SIG-M5 (cell line): ENCODE measurements at regions not wholly inside any gene's neighbourhood (a gene's known extent, or its start where the extent isn't known, plus 50 kb on each side); places are given as distances from the start of the nearest gene placed in this dataset.

ENCODE experiments used
- DNase-seq: peaks from one replicate; lab custom pipeline; 2025; lab: John Stamatoyannopoulos, UW

- no peak for DNase-seq
Measured at GRCh38 chr13:31853643-31854326, 114.5 kb downstream of the RXFP2 start.

GRCh38 chr13:31859571-31859970, 120.2 kb downstream of the RXFP2 start:
- DNase-seq = no peak

GRCh38 chr13:31860002-31860401, 120.7 kb downstream of the RXFP2 start:
- no peak for DNase-seq

GRCh38 chr13:31862828-31863227, 123.5 kb downstream of the RXFP2 start:
- no peak for DNase-seq

- DNase-seq = no peak
Measured at GRCh38 chr13:31864307-31864706, 125.0 kb downstream of the RXFP2 start.

GRCh38 chr13:31866099-31866498, 126.8 kb downstream of the RXFP2 start:
- DNase-seq = no peak

GRCh38 chr13:31867709-31868108, 128.4 kb downstream of the RXFP2 start:
- DNase-seq = no peak

GRCh38 chr13:31869582-31869981, 130.3 kb downstream of the RXFP2 start:
- no peak for DNase-seq

- no peak for DNase-seq
Measured at GRCh38 chr13:31870511-31870910, 131.2 kb downstream of the RXFP2 start.

GRCh38 chr13:31873145-31873544, 133.8 kb downstream of the RXFP2 start:
- no peak for DNase-seq

GRCh38 chr13:31875134-31875533, 135.8 kb downstream of the RXFP2 start:
- no peak for DNase-seq

GRCh38 chr13:31878052-31878451, 138.7 kb downstream of the RXFP2 start:
- DNase-seq = no peak

- no peak for DNase-seq
Measured at GRCh38 chr13:31878495-31878894, 139.2 kb downstream of the RXFP2 start.

- DNase-seq = no peak
Measured at GRCh38 chr13:31878955-31879354, 139.6 kb downstream of the RXFP2 start.

- no peak for DNase-seq
Measured at GRCh38 chr13:31880851-31881494, 141.6 kb downstream of the RXFP2 start.

- DNase-seq = no peak
Measured at GRCh38 chr13:31881495-31881882, 142.2 kb downstream of the RXFP2 start.

- DNase-seq = no peak
Measured at GRCh38 chr13:31882794-31883193, 143.5 kb downstream of the RXFP2 start.

GRCh38 chr13:31884556-31884955, 145.2 kb downstream of the RXFP2 start:
- DNase-seq = no peak

GRCh38 chr13:31885994-31886393, 145.6 kb upstream of the FRY start:
- no peak for DNase-seq

GRCh38 chr13:31887286-31887685, 144.3 kb upstream of the FRY start:
- DNase-seq = no peak

- DNase-seq = no peak
Measured at GRCh38 chr13:31890946-31891345, 140.6 kb upstream of the FRY start.

GRCh38 chr13:31891472-31891871, 140.1 kb upstream of the FRY start:
- DNase-seq = no peak

GRCh38 chr13:31894931-31895330, 136.6 kb upstream of the FRY start:
- no peak for DNase-seq

- no peak for DNase-seq
Measured at GRCh38 chr13:31895691-31896090, 135.9 kb upstream of the FRY start.
